Caco-2 (cell line): ENCODE measurements at regions not wholly inside any gene's neighbourhood (a gene's known extent, or its start where the extent isn't known, plus 50 kb on each side); places are given as distances from the start of the nearest gene placed in this dataset.

ENCODE experiments used
- BruUV-seq: library from RNA; stranded (reverse); fragments of 400-500 nt; replicated peaks from 2 replicates; lab custom pipeline; 2021; lab: Mats Ljungman, UMichigan
- CTCF ChIA-PET: fragments of 300-600 bp; sonication (Branson Sonifier 250); formaldehyde crosslinking; loops from one replicate; lab custom pipeline; 2022; ENCODE audit warnings: antibody characterized with exemption; lab: Charles Lee
- POLR2A ChIA-PET: fragments of 300-600 bp; sonication (Branson Sonifier 250); formaldehyde crosslinking; loops from one replicate; lab custom pipeline; 2022; ENCODE audit warnings: antibody characterized with exemption; lab: Charles Lee
- DNase-seq, 2 experiments: peaks; one replicate each; pipeline versions ENCODE4 v3.0.0 to v3.0.0-alpha.2; 2020 to 2022
- H3K27me3 ChIP-seq: replicated peaks from 2 replicates; pipeline ENCODE4 v1.6.0; 2011; ENCODE audit warnings: low read length; ENCODE audit not compliant: control insufficient read depth, insufficient read depth
- H3K36me3 ChIP-seq: 2 replicates; pipeline ENCODE4 v1.5.1; 2011; ENCODE audit warnings: low read length; ENCODE audit not compliant: control insufficient read depth, insufficient read depth
- H3K4me1 ChIP-seq: fragments of 250-450 bp; sonication (Bioruptor Pico); 2 replicates; pipeline ENCODE4 v1.5.1; 2020; ENCODE audit warnings: mild to moderate bottlenecking
- H3K4me3 ChIP-seq: 2 replicates; pipeline ENCODE4 v1.5.1; 2011; ENCODE audit warnings: low read depth, mild to moderate bottlenecking, control low read depth, low read length
- H3K9me3 ChIP-seq: fragments of 250-450 bp; sonication (Bioruptor Pico); 2 replicates; pipeline ENCODE4 v1.5.1; 2020; ENCODE audit warnings: mild to moderate bottlenecking, moderate library complexity
- H3K27ac Mint-ChIP-seq: one replicate; pipeline ENCODE4 v1.8.0; 2022; ENCODE audit warnings: mixed read lengths; ENCODE audit not compliant: unreplicated experiment
- H3K27me3 Mint-ChIP-seq: one replicate; pipeline ENCODE4 v1.8.0; 2022; ENCODE audit warnings: mixed read lengths; ENCODE audit not compliant: insufficient read depth, unreplicated experiment
- H3K36me3 Mint-ChIP-seq: one replicate; pipeline ENCODE4 v1.8.0; 2022; ENCODE audit warnings: mild to moderate bottlenecking, mixed read lengths; ENCODE audit not compliant: insufficient read depth, unreplicated experiment
- H3K4me1 Mint-ChIP-seq: one replicate; pipeline ENCODE4 v1.8.0; 2022; ENCODE audit warnings: low read depth, mixed read lengths; ENCODE audit not compliant: unreplicated experiment
- H3K4me3 Mint-ChIP-seq: one replicate; pipeline ENCODE4 v1.8.0; 2022; ENCODE audit warnings: mild to moderate bottlenecking, moderate library complexity, mixed read lengths; ENCODE audit not compliant: unreplicated experiment
- H3K9me3 Mint-ChIP-seq: one replicate; pipeline ENCODE4 v1.8.0; 2022; ENCODE audit warnings: mixed read lengths; ENCODE audit not compliant: unreplicated experiment
- CTCF ChIP-seq, 2 experiments: fragments of 200-600 bp in 1 of 2; IDR thresholded peaks; 1 replicate in 1 of 2; 2 replicates in 1 of 2; pipeline versions ENCODE4 v1.5.1 to v1.8.0; 2011 to 2022; ENCODE audit warnings: antibody characterized with exemption in 1 of 2, control low read depth in 1 of 2, inconsistent platforms in 1 of 2, low read depth in 1 of 2, low read length in 1 of 2, mild to moderate bottlenecking in 1 of 2, moderate library complexity in 1 of 2; ENCODE audit not compliant: insufficient read depth in 1 of 2, severe bottlenecking in 1 of 2, unreplicated experiment in 1 of 2
- intact Hi-C: fragments of 100-400 bp; cut with micrococcal nuclease; formaldehyde crosslinking; loops from one replicate; pipeline ENCODE4 v1.10.0; 2022; ENCODE audit not compliant: unreplicated experiment

- DNase-seq = no peak
- Mint-ChIP-seq H3K4me1 (no peaks in the 10 kb centered on the region), H3K27ac (no peak overlapping the region), H3K9me3 (no peaks in the 10 kb centered on the region), H3K4me3 (no peak overlapping the region), H3K36me3 (no peaks in the 10 kb centered on the region), H3K27me3 (peaks cover 5% of the 10 kb centered on the region)
- intact Hi-C loops = no loop called here
- Histone ChIP-seq H3K4me1 (no peaks in the 10 kb centered on the region), H3K9me3 (no peaks in the 10 kb centered on the region), H3K36me3 (no peaks in the 10 kb centered on the region), H3K27me3 (no peaks in the 10 kb centered on the region), H3K4me3 (no peak overlapping the region)
- no peak for TF ChIP-seq CTCF (IDR thresholded peaks at IDR 0.05; ENCODE audit: insufficient read depth in 1 of 2, low read depth in 1 of 2, low read length in 1 of 2, severe bottlenecking in 1 of 2, unreplicated experiment in 1 of 2)
- CTCF ChIA-PET = no interaction called here
- POLR2A ChIA-PET = no interaction called here
- no TSS peak for BruUV-seq
Observed at GRCh38 chr1:38477811-38478210, 381.8 kb downstream of the RRAGC start.

GRCh38 chr1:38476850-38477178 is 382.8 kb downstream of the RRAGC start:
- Mint-ChIP-seq H3K9me3 (no peaks in the 10 kb centered on the region), H3K4me3 (no peak overlapping the region), H3K4me1 (no peaks in the 10 kb centered on the region), H3K27me3 (peaks cover 5% of the 10 kb centered on the region), H3K27ac (no peak overlapping the region), H3K36me3 (no peaks in the 10 kb centered on the region)
- H3K36me3 ChIP-seq = no peaks in the 10 kb centered on the region
- no peak for DNase-seq
- intact Hi-C loops = no loop called here
- TF ChIP-seq CTCF (IDR thresholded peaks at IDR 0.05; ENCODE audit: insufficient read depth in 1 of 2, low read depth in 1 of 2, low read length in 1 of 2, severe bottlenecking in 1 of 2, unreplicated experiment in 1 of 2) = no peak
- ChIA-PET POLR2A (no interaction called here), CTCF (no interaction called here)
- H3K9me3 ChIP-seq = no peaks in the 10 kb centered on the region
- BruUV-seq = no TSS peak
- no peaks in the 10 kb centered on the region for H3K27me3 ChIP-seq
- no peak overlapping the region for H3K4me3 ChIP-seq
- no peaks in the 10 kb centered on the region for H3K4me1 ChIP-seq

GRCh38 chr1:38476111-38476849 is 383.3 kb downstream of the RRAGC start:
- Mint-ChIP-seq H3K9me3 (no peaks in the 10 kb centered on the region), H3K4me1 (no peaks in the 10 kb centered on the region), H3K4me3 (no peak overlapping the region), H3K27ac (no peak overlapping the region), H3K27me3 (peaks cover 5% of the 10 kb centered on the region), H3K36me3 (no peaks in the 10 kb centered on the region)
- DNase-seq = no peak
- CTCF ChIA-PET = no interaction called here
- Histone ChIP-seq H3K4me3 (no peak overlapping the region), H3K9me3 (no peaks in the 10 kb centered on the region), H3K36me3 (no peaks in the 10 kb centered on the region), H3K27me3 (no peaks in the 10 kb centered on the region), H3K4me1 (no peaks in the 10 kb centered on the region)
- POLR2A ChIA-PET = no interaction called here
- no peak for TF ChIP-seq CTCF (IDR thresholded peaks at IDR 0.05; ENCODE audit: insufficient read depth in 1 of 2, low read depth in 1 of 2, low read length in 1 of 2, severe bottlenecking in 1 of 2, unreplicated experiment in 1 of 2)
- intact Hi-C loops = no loop called here
- BruUV-seq = no TSS peak
